Fibroblast of lung (primary cell): ENCODE measurements at regions not wholly inside any gene's neighbourhood (a gene's known extent, or its start where the extent isn't known, plus 50 kb on each side); places are given as distances from the start of the nearest gene placed in this dataset.

Experiments
- EZH2 ChIP-seq: IDR thresholded peaks from 2 replicates; pipeline ENCODE4 v1.5.1; 2012; ENCODE audit warnings: low read length, control low read depth, mild to moderate bottlenecking; ENCODE audit errors: missing control alignments
- TF ChIP-seq, protein P1 (sequence below), 2 donors: IDR thresholded peaks in 1 of 2; conservative IDR thresholded peaks in 1 of 2; 1 replicate in 1 of 2; 2 replicates in 1 of 2; pipeline ENCODE4 v1.5.1; 2011 to 2012; ENCODE audit warnings: low read length in 2 of 2, control low read depth in 1 of 2, inconsistent platforms in 1 of 2, low read depth in 1 of 2, mild to moderate bottlenecking in 1 of 2

- TF ChIP-seq EZH2: no peak
- TF ChIP-seq, protein P1, sequence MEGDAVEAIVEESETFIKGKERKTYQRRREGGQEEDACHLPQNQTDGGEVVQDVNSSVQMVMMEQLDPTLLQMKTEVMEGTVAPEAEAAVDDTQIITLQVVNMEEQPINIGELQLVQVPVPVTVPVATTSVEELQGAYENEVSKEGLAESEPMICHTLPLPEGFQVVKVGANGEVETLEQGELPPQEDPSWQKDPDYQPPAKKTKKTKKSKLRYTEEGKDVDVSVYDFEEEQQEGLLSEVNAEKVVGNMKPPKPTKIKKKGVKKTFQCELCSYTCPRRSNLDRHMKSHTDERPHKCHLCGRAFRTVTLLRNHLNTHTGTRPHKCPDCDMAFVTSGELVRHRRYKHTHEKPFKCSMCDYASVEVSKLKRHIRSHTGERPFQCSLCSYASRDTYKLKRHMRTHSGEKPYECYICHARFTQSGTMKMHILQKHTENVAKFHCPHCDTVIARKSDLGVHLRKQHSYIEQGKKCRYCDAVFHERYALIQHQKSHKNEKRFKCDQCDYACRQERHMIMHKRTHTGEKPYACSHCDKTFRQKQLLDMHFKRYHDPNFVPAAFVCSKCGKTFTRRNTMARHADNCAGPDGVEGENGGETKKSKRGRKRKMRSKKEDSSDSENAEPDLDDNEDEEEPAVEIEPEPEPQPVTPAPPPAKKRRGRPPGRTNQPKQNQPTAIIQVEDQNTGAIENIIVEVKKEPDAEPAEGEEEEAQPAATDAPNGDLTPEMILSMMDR (conservative IDR thresholded peaks at IDR 0.05 in 1 of 2, IDR thresholded peaks at IDR 0.05 in 1 of 2; ENCODE audit: low read depth in 1 of 2, low read length in 2 of 2): no peak
Observed at GRCh38 chr10:52491246-52491995, 177.3 kb downstream of the DKK1 start.
